ENCODE measurements at regions not wholly inside any gene's neighbourhood (a gene's known extent, or its start where the extent isn't known, plus 50 kb on each side); places are given as distances from the start of the nearest gene placed in this dataset.

- Mint-ChIP-seq H3K36me3 (ENCODE audit: low read depth) (no peaks in the 10 kb centered on the region), H3K27me3 (ENCODE audit: insufficient read depth) (no peaks in the 10 kb centered on the region), H3K27ac (no peak overlapping the region), H3K4me1 (peaks cover 3% of the 10 kb centered on the region), H3K9me3 (no peaks in the 10 kb centered on the region), H3K4me3 (no peak overlapping the region)
- Histone ChIP-seq H3K4me3 (ENCODE audit: low read length) (no peak overlapping the region), H3K4me1 (ENCODE audit: control insufficient read depth, insufficient read depth, low read length) (no peaks in the 10 kb centered on the region), H3K9me3 (ENCODE audit: control insufficient read depth, low read length) (no peaks in the 10 kb centered on the region), H3K27me3 (ENCODE audit: control insufficient read depth, insufficient read depth, low read length, poor library complexity, severe bottlenecking) (no peaks in the 10 kb centered on the region), H3K27ac (ENCODE audit: low read depth, low read length) (no peak overlapping the region), H3K9ac (ENCODE audit: extremely low read depth, low read length, poor library complexity, severe bottlenecking) (no peak overlapping the region), H3K36me3 (ENCODE audit: control insufficient read depth, insufficient read depth, low read length) (no peaks in the 10 kb centered on the region)
- WGBS, 2 experiments (ENCODE audit: insufficient coverage in 1 of 2, insufficient read length in 1 of 2) = 92 to 100% methylated on average over 1 to 6 of the region's 6 CpGs
- no peak for TF ChIP-seq CTCF (conservative IDR thresholded peaks at IDR 0.05)
- DNase-seq = no peak
Observed at GRCh38 chr5:104612005-104612404, 1049.4 kb upstream of the NUDT12 start.

GRCh38 chr5:104611135-104611767, 1048.7 kb upstream of the NUDT12 start:
- no peak for TF ChIP-seq CTCF (conservative IDR thresholded peaks at IDR 0.05)
- Mint-ChIP-seq H3K27me3 (ENCODE audit: insufficient read depth) (no peaks in the 10 kb centered on the region), H3K4me3 (no peak overlapping the region), H3K4me1 (peaks cover 8% of the 10 kb centered on the region), H3K27ac (no peak overlapping the region), H3K9me3 (no peaks in the 10 kb centered on the region), H3K36me3 (ENCODE audit: low read depth) (no peaks in the 10 kb centered on the region)
- no peak for DNase-seq
- no peak overlapping the region for H3K27ac ChIP-seq (ENCODE audit: low read depth, low read length)
- 89 to 100% methylated on average over 1 to 5 of the region's 6 CpGs for WGBS, 2 experiments (ENCODE audit: insufficient coverage in 1 of 2, insufficient read length in 1 of 2)
- no peak overlapping the region for H3K4me3 ChIP-seq (ENCODE audit: low read length)
- H3K4me1 ChIP-seq (ENCODE audit: control insufficient read depth, insufficient read depth, low read length) = peaks cover 2% of the 10 kb centered on the region
- H3K9me3 ChIP-seq (ENCODE audit: control insufficient read depth, low read length) = no peaks in the 10 kb centered on the region
- H3K27me3 ChIP-seq (ENCODE audit: control insufficient read depth, insufficient read depth, low read length, poor library complexity, severe bottlenecking) = no peaks in the 10 kb centered on the region
- no peak overlapping the region for H3K9ac ChIP-seq (ENCODE audit: extremely low read depth, low read length, poor library complexity, severe bottlenecking)
- H3K36me3 ChIP-seq (ENCODE audit: control insufficient read depth, insufficient read depth, low read length) = no peaks in the 10 kb centered on the region

DNA sequence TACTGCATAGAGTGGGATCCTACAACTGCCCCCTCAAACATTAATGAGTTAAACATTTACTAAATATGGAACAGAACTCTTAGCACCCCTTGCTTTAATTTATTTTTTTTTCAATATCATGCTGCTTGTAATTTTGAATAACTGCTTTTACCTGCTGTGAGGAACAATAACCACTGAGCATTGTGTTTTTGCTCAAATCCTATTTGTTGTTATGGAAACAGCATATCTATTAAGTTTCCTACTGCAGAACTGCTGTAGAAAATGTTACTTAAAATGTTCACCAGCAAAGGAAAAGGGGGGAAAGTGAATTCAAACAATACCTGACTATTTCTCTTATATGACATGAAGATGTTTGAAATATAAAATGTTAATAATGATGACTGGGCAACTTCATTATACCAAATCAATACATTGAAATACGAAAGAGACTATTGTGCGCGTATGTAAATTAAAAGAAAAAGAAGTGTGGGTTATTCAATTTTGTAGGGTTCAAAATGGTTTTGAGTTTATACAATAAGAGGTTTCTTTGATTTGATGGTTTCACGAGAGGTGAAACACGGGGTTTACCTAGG, 1043.8 kb upstream of the NUDT12 start:
- Mint-ChIP-seq H3K36me3 (ENCODE audit: low read depth) (no peaks in the 10 kb centered on the region), H3K27me3 (ENCODE audit: insufficient read depth) (no peaks in the 10 kb centered on the region), H3K4me1 (peaks cover 7% of the 10 kb centered on the region), H3K4me3 (no peak overlapping the region), H3K9me3 (no peaks in the 10 kb centered on the region), H3K27ac (peak overlapping the region; percentile 19)
- Histone ChIP-seq H3K9me3 (ENCODE audit: control insufficient read depth, low read length) (no peaks in the 10 kb centered on the region), H3K4me1 (ENCODE audit: control insufficient read depth, insufficient read depth, low read length) (peaks cover 2% of the 10 kb centered on the region), H3K27ac (ENCODE audit: low read depth, low read length) (no peak overlapping the region), H3K27me3 (ENCODE audit: control insufficient read depth, insufficient read depth, low read length, poor library complexity, severe bottlenecking) (no peaks in the 10 kb centered on the region), H3K4me3 (ENCODE audit: low read length) (no peak overlapping the region), H3K9ac (ENCODE audit: extremely low read depth, low read length, poor library complexity, severe bottlenecking) (no peak overlapping the region), H3K36me3 (ENCODE audit: control insufficient read depth, insufficient read depth, low read length) (no peaks in the 10 kb centered on the region)
- no peak for TF ChIP-seq CTCF (conservative IDR thresholded peaks at IDR 0.05)
- WGBS, 2 experiments (ENCODE audit: insufficient coverage in 1 of 2, insufficient read length in 1 of 2) = 76% methylated on average over 5 of the region's 5 CpGs; no CpG with 5 or more reads in 1 of the 2 experiments
- no peak for DNase-seq

Data from endodermal cell (in vitro differentiated cells).